Right ventricle myocardium superior (tissue), 1 donor: ENCODE measurements at regions not wholly inside any gene's neighbourhood (a gene's known extent, or its start where the extent isn't known, plus 50 kb on each side); places are given as distances from the start of the nearest gene placed in this dataset.

Experiments used
- ATAC-seq: fragments of 200-7000 bp; cut with Tn5 transposase; one replicate; pipeline ENCODE4 v1.9.1; 2020; ENCODE audit warnings: mild to moderate bottlenecking; ENCODE audit not compliant: poor library complexity
- DNase-seq: peaks from one replicate; pipeline ENCODE4 v3.0.0-alpha.2; 2020
- intact Hi-C: fragments of 100-400 bp; cut with DNase I; formaldehyde crosslinking; loops from one replicate; pipeline ENCODE4 v1.11.2; 2022
- donor health status: DM: no; HTN: yes; CAD: no; lungs with severe emphysema.

- intact Hi-C loops = no loop called here
- ATAC-seq (peak; percentile 96), DNase-seq (peak; percentile 84)
Observed at GRCh38 chr1:98048244-98048643, 127.4 kb upstream of the DPYD start.

- ATAC-seq (no peak), DNase-seq (no peak)
- intact Hi-C loops = no loop called here
Observed at GRCh38 chr1:98047171-98047570, 126.3 kb upstream of the DPYD start.

- DNase-seq (peak; percentile 34), ATAC-seq (no peak)
- intact Hi-C loops = no loop called here
Observed at GRCh38 chr1:98045767-98046641, 125.2 kb upstream of the DPYD start.

GRCh38 chr1:98045211-98045766 is 124.5 kb upstream of the DPYD start:
- intact Hi-C loops = no loop called here
- ATAC-seq (no peak), DNase-seq (peak; percentile 25)

- no peak for ATAC-seq
- DNase-seq = no peak
- intact Hi-C loops = no loop called here
Observed at GRCh38 chr1:98044766-98045165, 123.9 kb upstream of the DPYD start.

GRCh38 chr1:98044071-98044697 is 123.3 kb upstream of the DPYD start:
- DNase-seq = no peak
- intact Hi-C loops = no loop called here
- no peak for ATAC-seq

GRCh38 chr1:98035602-98036002 is 114.8 kb upstream of the DPYD start:
- ATAC-seq (no peak), DNase-seq (no peak)
- intact Hi-C loops = no loop called here

GRCh38 chr1:98034505-98034904 is 113.7 kb upstream of the DPYD start:
- intact Hi-C loops = no loop called here
- DNase-seq (no peak), ATAC-seq (no peak)

- ATAC-seq (no peak), DNase-seq (no peak)
- intact Hi-C loops = no loop called here
Observed at GRCh38 chr1:98032958-98033357, 112.1 kb upstream of the DPYD start.

- ATAC-seq (no peak), DNase-seq (no peak)
- intact Hi-C loops = no loop called here
Observed at GRCh38 chr1:98030976-98031375, 110.1 kb upstream of the DPYD start.

GRCh38 chr1:98030483-98030882 is 109.6 kb upstream of the DPYD start:
- intact Hi-C loops = no loop called here
- ATAC-seq (no peak), DNase-seq (no peak)

- intact Hi-C loops = no loop called here
- DNase-seq = no peak
Observed at GRCh38 chr1:98028800-98029199, 108.0 kb upstream of the DPYD start.

GRCh38 chr1:98027103-98027705 is 106.4 kb upstream of the DPYD start:
- intact Hi-C loops = no loop called here
- no peak for DNase-seq
- ATAC-seq = no peak

More at GRCh38 chr1:98028800-98029199, 108.0 kb upstream of the DPYD start:
- ATAC-seq = no peak

- ATAC-seq (no peak), DNase-seq (no peak)
- intact Hi-C loops = no loop called here
Observed at GRCh38 chr1:98025858-98026257, 105.0 kb upstream of the DPYD start.

GRCh38 chr1:98021126-98021525 is 100.3 kb upstream of the DPYD start:
- intact Hi-C loops = no loop called here
- ATAC-seq = no peak

GRCh38 chr1:98019747-98020146 is 98.9 kb upstream of the DPYD start:
- intact Hi-C loops = no loop called here
- DNase-seq (no peak), ATAC-seq (no peak)

More at GRCh38 chr1:98021126-98021525, 100.3 kb upstream of the DPYD start:
- DNase-seq = no peak

- no peak for ATAC-seq
- intact Hi-C loops = no loop called here
Observed at GRCh38 chr1:98018074-98018473, 97.2 kb upstream of the DPYD start.

GRCh38 chr1:98017184-98017583 is 96.3 kb upstream of the DPYD start:
- ATAC-seq = no peak
- no peak for DNase-seq
- intact Hi-C loops = no loop called here

More at GRCh38 chr1:98018074-98018473, 97.2 kb upstream of the DPYD start:
- DNase-seq = no peak

- no peak for DNase-seq
- no peak for ATAC-seq
- intact Hi-C loops = no loop called here
Observed at GRCh38 chr1:98008373-98008772, 87.5 kb upstream of the DPYD start.
